ENCODE measurements at regions not wholly inside any gene's neighbourhood (a gene's known extent, or its start where the extent isn't known, plus 50 kb on each side); places are given as distances from the start of the nearest gene placed in this dataset.
"Not testable (repeated sequence)": the region's sequence is repeated elsewhere in the genome, so short reads cannot be mapped to it uniquely, and the experiment has no call there.

- DNase-seq, result no peak
Observed at GRCh38 chr9:117864385-117865057, 160.3 kb downstream of the TLR4 start.

GRCh38 chr9:117868594-117868993 is 164.4 kb downstream of the TLR4 start:
- DNase-seq, result no peak

GRCh38 chr9:117869287-117869686 is 165.1 kb downstream of the TLR4 start:
- no peak for DNase-seq

- DNase-seq, result no peak
Observed at GRCh38 chr9:117869712-117870111, 165.5 kb downstream of the TLR4 start.

- no peak for DNase-seq
Observed at GRCh38 chr9:117873664-117874063, 169.5 kb downstream of the TLR4 start.

GRCh38 chr9:117875886-117876285 is 171.7 kb downstream of the TLR4 start:
- no peak for DNase-seq

GRCh38 chr9:117882171-117882570 is 178.0 kb downstream of the TLR4 start:
- no peak for DNase-seq

GRCh38 chr9:117886616-117887015 is 182.4 kb downstream of the TLR4 start:
- DNase-seq, result no peak

GRCh38 chr9:117887383-117887782 is 183.2 kb downstream of the TLR4 start:
- no peak for DNase-seq

DNA sequence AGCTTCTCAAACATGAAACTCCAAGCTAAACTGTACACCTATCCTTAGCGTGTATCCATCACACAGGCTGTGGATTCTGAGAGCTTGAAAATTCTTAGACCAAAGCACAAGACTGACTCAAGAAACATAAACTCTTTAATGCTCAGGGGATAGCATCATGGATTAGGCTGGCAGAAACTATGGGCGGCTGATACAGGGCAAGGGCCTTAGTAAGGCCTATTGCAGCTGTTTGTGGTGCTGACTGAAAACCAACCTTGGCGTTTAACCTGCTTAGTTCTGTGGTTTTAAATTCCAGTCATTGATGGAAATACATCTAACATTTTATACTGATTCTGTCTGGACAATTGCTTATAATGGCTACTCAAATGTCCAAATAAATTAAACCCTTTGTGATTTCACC is 183.7 kb downstream of the TLR4 start:
- no peak for DNase-seq

GRCh38 chr9:117903453-117903852 is 199.2 kb downstream of the TLR4 start:
- no peak for DNase-seq

GRCh38 chr9:117906763-117907162 is 202.6 kb downstream of the TLR4 start:
- no peak for DNase-seq

- no peak for DNase-seq
Observed at GRCh38 chr9:117907420-117907819, 203.2 kb downstream of the TLR4 start.

GRCh38 chr9:117916291-117916690 is 212.1 kb downstream of the TLR4 start:
- no peak for DNase-seq

DNA sequence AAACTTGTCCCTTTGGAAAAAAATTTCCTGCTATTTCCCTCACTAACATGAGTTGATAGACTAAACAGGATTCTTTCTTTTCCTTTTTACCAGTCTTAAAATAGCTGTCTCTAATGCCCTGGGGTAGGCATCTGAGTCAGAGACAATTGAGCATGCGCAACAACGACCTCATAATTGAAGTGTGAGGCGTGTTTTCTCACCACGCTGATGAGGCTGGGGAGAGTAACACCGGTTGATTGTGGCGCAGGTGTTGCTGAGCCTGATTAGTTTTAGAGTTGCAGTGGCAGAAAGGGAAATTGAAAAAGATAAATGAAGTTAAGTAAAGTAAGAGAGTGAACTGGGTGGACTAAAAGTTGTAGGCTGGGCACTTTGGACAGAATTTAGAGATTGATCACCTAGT is 213.7 kb downstream of the TLR4 start:
- DNase-seq, result no peak

GRCh38 chr9:117919538-117919937 is 215.3 kb downstream of the TLR4 start:
- no peak for DNase-seq

DNA sequence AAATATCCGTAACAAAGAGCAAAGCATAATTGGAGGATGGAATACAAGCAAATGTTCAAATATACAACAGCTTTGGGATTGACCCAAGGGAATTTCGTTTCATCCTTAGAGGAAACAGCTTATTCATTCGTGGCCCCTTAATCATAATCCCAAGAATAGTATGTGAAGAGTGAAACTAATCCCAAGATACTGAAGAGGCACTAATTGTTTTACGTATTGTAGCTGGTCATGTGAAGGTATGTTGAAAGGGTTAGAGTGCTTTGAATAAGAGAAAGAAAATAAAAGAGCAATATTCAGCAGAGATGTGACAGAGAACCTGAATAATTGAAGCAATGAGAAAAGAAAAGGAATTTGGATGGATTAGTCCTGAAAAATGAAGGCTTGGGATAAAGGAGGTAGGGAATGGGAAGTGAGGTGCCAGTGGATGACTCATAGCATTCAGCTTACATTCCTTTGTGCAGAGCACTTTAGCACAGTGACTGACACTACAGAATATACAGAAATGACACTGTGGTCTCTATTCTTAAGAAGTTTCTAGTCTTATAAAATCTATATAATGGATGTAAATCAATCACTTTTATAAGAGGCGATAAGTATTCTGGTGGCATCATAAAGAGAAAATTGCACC is 221.9 kb downstream of the TLR4 start:
- DNase-seq, result no peak

- DNase-seq, result no peak
Observed at GRCh38 chr9:117927354-117927753, 223.2 kb downstream of the TLR4 start.

GRCh38 chr9:117929868-117930267 is 225.7 kb downstream of the TLR4 start:
- no peak for DNase-seq

DNA sequence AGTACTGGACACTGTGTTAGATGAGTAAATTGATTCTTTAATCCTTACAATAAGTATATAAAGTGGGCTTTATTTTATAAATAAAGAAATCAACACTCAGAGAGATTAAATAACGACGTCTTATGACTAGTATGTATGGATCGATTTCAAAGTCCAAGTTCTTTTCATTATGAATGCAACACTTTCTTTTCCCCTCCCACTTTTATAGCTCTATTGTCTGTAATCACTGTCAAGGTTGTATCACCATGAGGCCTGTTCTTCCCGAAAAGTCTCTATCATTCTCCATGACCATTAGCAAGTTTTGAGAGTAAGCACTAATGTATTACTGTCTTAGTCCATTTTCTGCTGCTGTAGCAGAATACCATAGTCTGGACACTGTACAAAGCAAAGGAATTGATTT is 228.4 kb downstream of the TLR4 start:
- DNase-seq, result no peak

GRCh38 chr9:117936185-117937130 is 232.3 kb downstream of the TLR4 start:
- peak in 1 of 2 donors; percentile 12 for DNase-seq

- no peak for DNase-seq
Observed at GRCh38 chr9:117938086-117938485, 233.9 kb downstream of the TLR4 start.

DNA sequence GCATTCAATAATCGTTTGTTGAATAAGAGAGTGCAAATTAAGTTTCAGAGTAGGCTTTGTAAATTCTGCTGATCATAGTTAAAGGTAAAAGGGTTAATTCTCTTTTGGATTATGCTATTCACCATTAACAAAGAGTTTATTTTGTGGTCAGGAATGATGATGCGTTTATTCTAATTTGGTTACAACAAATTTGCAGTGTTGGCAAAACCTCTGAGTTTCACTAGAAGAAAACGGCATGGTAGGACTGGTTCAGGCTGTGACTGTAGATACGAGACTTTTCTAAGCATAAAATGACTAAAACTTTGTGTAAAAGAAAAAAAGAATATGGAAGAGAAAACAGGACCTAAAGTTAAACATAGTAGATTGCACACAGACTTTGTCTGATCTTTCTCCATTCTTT is 234.7 kb downstream of the TLR4 start:
- DNase-seq, result no peak

DNA sequence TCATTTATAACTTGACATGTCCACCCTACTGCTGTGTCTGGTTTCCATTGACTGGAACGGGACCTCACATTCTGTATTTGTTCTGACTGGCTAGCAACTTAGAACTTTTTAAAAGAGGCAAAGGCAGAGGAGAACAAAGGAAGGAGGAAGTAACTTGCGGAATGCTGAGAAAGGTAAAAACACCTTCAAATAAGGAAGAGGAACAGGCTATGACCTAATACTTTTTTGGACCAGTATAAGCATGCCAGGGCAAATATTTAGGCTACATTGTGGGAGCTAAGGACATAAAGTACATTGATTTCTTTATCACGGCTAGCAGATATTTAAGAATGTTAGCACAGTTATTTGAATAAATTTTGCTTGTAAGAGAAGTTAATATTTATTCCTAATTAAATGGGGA is 240.5 kb downstream of the TLR4 start:
- not testable (repeated sequence) for DNase-seq
